ENCODE measurements at regions not wholly inside any gene's neighbourhood (a gene's known extent, or its start where the extent isn't known, plus 50 kb on each side); places are given as distances from the start of the nearest gene placed in this dataset.

DNA sequence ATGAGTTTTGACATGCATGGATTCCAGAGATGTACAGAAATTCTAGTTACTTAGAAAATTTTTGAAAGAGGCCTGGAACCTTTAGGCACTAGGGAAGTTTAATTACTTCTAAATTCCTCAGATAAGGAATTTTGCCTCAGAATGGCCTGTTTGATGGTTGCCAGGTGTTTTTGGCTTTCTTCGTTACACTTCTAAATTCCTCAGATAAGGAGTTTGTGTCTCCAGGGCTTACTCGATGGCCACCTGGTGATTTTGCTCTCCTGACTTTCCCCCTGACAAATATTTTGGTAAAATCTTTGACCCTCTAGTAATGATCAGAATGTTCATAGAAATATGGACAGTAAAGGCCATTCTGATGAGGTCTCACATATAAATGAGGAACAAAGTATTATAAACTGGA lies 64.3 kb downstream of the BEX3 start:
- intact Hi-C loops (cut with DNase I; ENCODE audit: low total_unique reads) = no loop called here
- no peak for TF ChIP-seq CTCF (IDR thresholded peaks at IDR 0.05)
- H3K9me3 ChIP-seq = no peaks in the 10 kb centered on the region
- H3K27me3 ChIP-seq = no peaks in the 10 kb centered on the region
- no peaks in the 10 kb centered on the region for H3K36me3 ChIP-seq
- no peak overlapping the region for H3K27ac ChIP-seq
- DNase-seq = no peak
- peaks cover 0 to 14% (median 3%) of the 10 kb centered on the region in 4 donors for H3K4me1 ChIP-seq
- no peak overlapping the region for H3K4me3 ChIP-seq

DNA sequence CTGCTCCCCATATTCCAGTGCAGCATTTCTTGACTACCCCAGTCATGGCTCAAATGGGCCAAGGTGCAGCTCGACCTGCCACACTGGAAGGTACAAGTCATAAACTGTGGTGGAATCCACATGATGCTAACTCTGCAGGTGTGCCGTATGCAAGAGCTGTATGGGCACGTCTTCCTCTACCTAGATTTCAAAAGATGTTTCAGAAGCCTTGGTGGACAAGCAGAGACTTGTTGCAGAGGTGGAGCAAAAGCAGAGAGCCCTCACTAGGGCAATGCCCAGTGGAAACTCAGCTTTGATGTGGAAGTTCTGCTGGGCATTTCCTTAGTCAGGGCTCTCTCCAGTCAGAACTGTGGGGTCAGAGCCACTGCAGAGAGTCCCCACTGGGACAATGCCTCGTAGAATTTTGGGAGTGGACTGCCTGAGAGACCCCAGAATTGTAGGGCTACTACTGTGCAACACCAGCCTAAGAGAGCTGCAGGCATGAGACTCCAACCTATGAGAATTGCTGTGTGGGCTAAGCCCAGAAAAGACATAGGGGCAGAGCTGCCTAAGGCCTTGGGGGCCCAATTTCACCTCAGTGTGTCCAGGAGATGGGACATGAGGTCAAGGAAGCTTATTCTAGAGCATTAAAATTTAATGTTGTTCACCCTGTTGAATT lies 65.7 kb downstream of the BEX3 start:
- peak overlapping the region in 1 of 2 donors; percentile 42 for H3K27ac ChIP-seq
- intact Hi-C loops (cut with DNase I; ENCODE audit: low total_unique reads) = no loop called here
- no peak for DNase-seq
- H3K9me3 ChIP-seq = no peaks in the 10 kb centered on the region
- no peak for TF ChIP-seq CTCF (IDR thresholded peaks at IDR 0.05)
- H3K27me3 ChIP-seq = no peaks in the 10 kb centered on the region
- no peaks in the 10 kb centered on the region for H3K36me3 ChIP-seq
- peaks cover 0 to 17% (median 3%) of the 10 kb centered on the region in 4 donors for H3K4me1 ChIP-seq
- no peak overlapping the region for H3K4me3 ChIP-seq

DNA sequence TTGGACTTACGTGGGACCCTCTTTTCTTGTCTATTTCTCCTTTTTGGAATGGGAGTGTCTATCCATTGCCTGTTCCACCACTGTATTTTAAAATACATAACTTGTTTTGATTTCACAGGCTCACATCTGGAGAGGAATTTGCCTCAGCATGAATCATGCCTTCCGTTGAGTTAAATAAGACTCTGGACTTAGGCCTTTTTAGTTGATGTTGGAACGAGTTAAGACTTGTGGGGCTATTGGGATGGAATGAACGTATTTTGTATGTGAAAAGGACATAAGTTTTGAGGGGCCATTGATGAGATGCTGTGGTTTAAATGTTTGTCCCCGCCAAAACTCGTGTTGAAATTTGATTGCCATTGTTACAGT lies 66.2 kb downstream of the BEX3 start:
- TF ChIP-seq CTCF (IDR thresholded peaks at IDR 0.05) = no peak
- Histone ChIP-seq H3K36me3 (no peaks in the 10 kb centered on the region), H3K4me3 (no peak overlapping the region), H3K4me1 (peaks cover 0 to 17% (median 3%) of the 10 kb centered on the region in 4 donors), H3K27ac (peak overlapping the region in 1 of 2 donors; percentile 42), H3K27me3 (no peaks in the 10 kb centered on the region), H3K9me3 (no peaks in the 10 kb centered on the region)
- intact Hi-C loops (cut with DNase I; ENCODE audit: low total_unique reads) = no loop called here
- no peak for DNase-seq

GRCh38 chrX:103446665-103447302 lies 70.4 kb downstream of the BEX3 start:
- Histone ChIP-seq H3K9me3 (peaks cover 0 to 9% (median 6%) of the 10 kb centered on the region in 3 donors), H3K27ac (no peak overlapping the region), H3K36me3 (peaks cover 0 to 6% (median 0%) of the 10 kb centered on the region in 3 donors), H3K4me1 (peaks cover 0 to 16% (median 3%) of the 10 kb centered on the region in 4 donors), H3K4me3 (no peak overlapping the region), H3K27me3 (no peaks in the 10 kb centered on the region)
- no peak for DNase-seq
- intact Hi-C loops (cut with DNase I; ENCODE audit: low total_unique reads) = no loop called here
- no peak for TF ChIP-seq CTCF (IDR thresholded peaks at IDR 0.05)

All from tibial artery (tissue), 4 donors.